Muscle of leg (tissue), 3 donors: ENCODE measurements at regions not wholly inside any gene's neighbourhood (a gene's known extent, or its start where the extent isn't known, plus 50 kb on each side); places are given as distances from the start of the nearest gene placed in this dataset.
"Not testable (repeated sequence)": the region's sequence is repeated elsewhere in the genome, so short reads cannot be mapped to it uniquely, and the experiment has no call there.

Source experiments
- DNase-seq: peaks from one replicate; pipeline ENCODE4 v3.0.0; 2013
- H3K27ac ChIP-seq: one replicate; pipeline ENCODE4 v1.5.1; 2013; ENCODE audit warnings: mild to moderate bottlenecking, low read length, control low read depth
- H3K27me3 ChIP-seq: one replicate; pipeline ENCODE4 v1.6.1; 2013; ENCODE audit warnings: low read length; ENCODE audit not compliant: control insufficient read depth, insufficient read depth
- H3K36me3 ChIP-seq: one replicate; pipeline ENCODE4 v1.6.1; 2013; ENCODE audit warnings: low read length; ENCODE audit not compliant: control insufficient read depth, insufficient read depth
- H3K4me1 ChIP-seq: one replicate; pipeline ENCODE4 v1.6.1; 2013; ENCODE audit warnings: low read length; ENCODE audit not compliant: control insufficient read depth, insufficient read depth
- H3K4me3 ChIP-seq: one replicate; pipeline ENCODE4 v1.5.1; 2013; ENCODE audit warnings: low read length, control low read depth
- H3K9me3 ChIP-seq: replicated peaks from 2 replicates; pipeline ENCODE4 v1.6.1; 2013; ENCODE audit warnings: low read depth, low read length; ENCODE audit not compliant: control insufficient read depth
- WGBS: methylation state at CpG from one replicate; pipeline ENCODE4 v1.1.5; 2013; ENCODE audit warnings: missing lambda C conversion rate; ENCODE audit not compliant: insufficient coverage; 5-methylcytosine and 5-hydroxymethylcytosine counted together

GRCh38 chr14:106808907-106809306 is 1282.5 kb downstream of the TMEM121 start:
- no peak for DNase-seq
- H3K27me3 ChIP-seq = no peaks in the 10 kb centered on the region
- no peak overlapping the region for H3K27ac ChIP-seq
- peaks cover 42% of the 10 kb centered on the region for H3K9me3 ChIP-seq
- H3K4me1 ChIP-seq = no peaks in the 10 kb centered on the region
- no peaks in the 10 kb centered on the region for H3K36me3 ChIP-seq
- no CpG with 5 or more reads among the region's 2 CpGs for WGBS
- H3K4me3 ChIP-seq = no peak overlapping the region

GRCh38 chr14:106809615-106810014 is 1283.2 kb downstream of the TMEM121 start:
- no peaks in the 10 kb centered on the region for H3K27me3 ChIP-seq
- no peak overlapping the region for H3K27ac ChIP-seq
- H3K4me3 ChIP-seq = no peak overlapping the region
- H3K4me1 ChIP-seq = no peaks in the 10 kb centered on the region
- DNase-seq = no peak
- WGBS = 53% methylated on average over 2 of the region's 2 CpGs
- peaks cover 42% of the 10 kb centered on the region for H3K9me3 ChIP-seq
- H3K36me3 ChIP-seq = no peaks in the 10 kb centered on the region

- WGBS = 73% methylated on average over 9 of the region's 13 CpGs
- H3K9me3 ChIP-seq = peaks cover 43% of the 10 kb centered on the region
- DNase-seq, H3K4me3 ChIP-seq, H3K4me1 ChIP-seq, H3K27ac ChIP-seq, H3K36me3 ChIP-seq, H3K27me3 ChIP-seq: not testable (repeated sequence)
Observed at GRCh38 chr14:106810168-106810567, 1283.8 kb downstream of the TMEM121 start.

GRCh38 chr14:106811162-106811561 is 1284.8 kb downstream of the TMEM121 start:
- H3K27me3 ChIP-seq = no peaks in the 10 kb centered on the region
- H3K9me3 ChIP-seq = peaks cover 38% of the 10 kb centered on the region
- no peaks in the 10 kb centered on the region for H3K36me3 ChIP-seq
- no peaks in the 10 kb centered on the region for H3K4me1 ChIP-seq
- no peak overlapping the region for H3K4me3 ChIP-seq
- no peak overlapping the region for H3K27ac ChIP-seq
- DNase-seq = no peak
- WGBS = no CpG with 5 or more reads among the region's 1 CpG

- no peak overlapping the region for H3K27ac ChIP-seq
- 85% methylated on average over 37 of the region's 37 CpGs for WGBS
- no peaks in the 10 kb centered on the region for H3K27me3 ChIP-seq
- H3K4me3 ChIP-seq = no peak overlapping the region
- H3K4me1 ChIP-seq = no peaks in the 10 kb centered on the region
- H3K9me3 ChIP-seq = peaks cover 32% of the 10 kb centered on the region
- H3K36me3 ChIP-seq = no peaks in the 10 kb centered on the region
- DNase-seq = no peak
Observed at GRCh38 chr14:106812788-106813476, 1286.5 kb downstream of the TMEM121 start.

GRCh38 chr14:106813477-106813823 is 1287.1 kb downstream of the TMEM121 start:
- peaks cover 33% of the 10 kb centered on the region for H3K9me3 ChIP-seq
- WGBS = 59% methylated on average over 9 of the region's 9 CpGs
- no peak overlapping the region for H3K27ac ChIP-seq
- H3K27me3 ChIP-seq = no peaks in the 10 kb centered on the region
- no peak for DNase-seq
- H3K4me3 ChIP-seq = no peak overlapping the region
- H3K4me1 ChIP-seq = no peaks in the 10 kb centered on the region
- no peaks in the 10 kb centered on the region for H3K36me3 ChIP-seq

- no CpG with 5 or more reads among the region's 1 CpG for WGBS
- H3K9me3 ChIP-seq = peaks cover 11% of the 10 kb centered on the region
- no peaks in the 10 kb centered on the region for H3K27me3 ChIP-seq
- no peak for DNase-seq
- H3K27ac ChIP-seq = no peak overlapping the region
- no peaks in the 10 kb centered on the region for H3K36me3 ChIP-seq
- no peak overlapping the region for H3K4me3 ChIP-seq
- H3K4me1 ChIP-seq = no peaks in the 10 kb centered on the region
Observed at GRCh38 chr14:106820119-106820518, 1293.7 kb downstream of the TMEM121 start.

- Histone ChIP-seq H3K4me3 (no peak overlapping the region), H3K4me1 (no peaks in the 10 kb centered on the region), H3K9me3 (peaks cover 17% of the 10 kb centered on the region), H3K36me3 (no peaks in the 10 kb centered on the region), H3K27me3 (no peaks in the 10 kb centered on the region), H3K27ac (no peak overlapping the region)
- no peak for DNase-seq
Observed at GRCh38 chr14:106821119-106821518, 1294.7 kb downstream of the TMEM121 start.

GRCh38 chr14:106822905-106823304 is 1296.5 kb downstream of the TMEM121 start:
- no peak for DNase-seq
- 68% methylated on average over 6 of the region's 7 CpGs for WGBS
- no peaks in the 10 kb centered on the region for H3K36me3 ChIP-seq

GRCh38 chr14:106823552-106823951 is 1297.2 kb downstream of the TMEM121 start:
- H3K27ac ChIP-seq = no peak overlapping the region
- no peaks in the 10 kb centered on the region for H3K4me1 ChIP-seq
- H3K36me3 ChIP-seq = no peaks in the 10 kb centered on the region
- peaks cover 23% of the 10 kb centered on the region for H3K9me3 ChIP-seq
- no peak overlapping the region for H3K4me3 ChIP-seq
- DNase-seq = no peak
- WGBS = 66% methylated on average over 5 of the region's 7 CpGs
- H3K27me3 ChIP-seq = no peaks in the 10 kb centered on the region

More at GRCh38 chr14:106822905-106823304, 1296.5 kb downstream of the TMEM121 start:
- H3K9me3 ChIP-seq = peaks cover 21% of the 10 kb centered on the region
- no peaks in the 10 kb centered on the region for H3K4me1 ChIP-seq
- H3K27ac ChIP-seq = no peak overlapping the region
- no peak overlapping the region for H3K4me3 ChIP-seq
- no peaks in the 10 kb centered on the region for H3K27me3 ChIP-seq

- no peak overlapping the region for H3K27ac ChIP-seq
- 14% methylated on average over 1 of the region's 4 CpGs for WGBS
- H3K4me3 ChIP-seq = no peak overlapping the region
- no peaks in the 10 kb centered on the region for H3K27me3 ChIP-seq
- no peak for DNase-seq
- peaks cover 27% of the 10 kb centered on the region for H3K9me3 ChIP-seq
- H3K4me1 ChIP-seq = no peaks in the 10 kb centered on the region
- no peaks in the 10 kb centered on the region for H3K36me3 ChIP-seq
Observed at GRCh38 chr14:106826833-106827369, 1300.5 kb downstream of the TMEM121 start.
